ENCODE measurements at regions not wholly inside any gene's neighbourhood (a gene's known extent, or its start where the extent isn't known, plus 50 kb on each side); places are given as distances from the start of the nearest gene placed in this dataset.

GRCh38 chr11:97514446-97514845, 1124.6 kb downstream of the JRKL start:
- 83% methylated on average over 1 of the region's 1 CpG for WGBS (ENCODE audit: insufficient coverage)
- H3K27ac ChIP-seq (ENCODE audit: low read depth in 1 of 2, low read length in 2 of 2), result no peak overlapping the region
- no peaks in the 10 kb centered on the region for H4K20me1 ChIP-seq (ENCODE audit: insufficient read depth, low read length)
- peaks cover 0 to 15% (median 3%) of the 10 kb centered on the region in 7 donors for H3K9me3 Mint-ChIP-seq
- no peaks in the 10 kb centered on the region for H3K4me1 ChIP-seq (ENCODE audit: control insufficient read depth in 1 of 2, insufficient read depth in 2 of 2, low read length in 2 of 2)
- no peaks in the 10 kb centered on the region for H3K36me3 ChIP-seq (replicated peaks in 1 of 2; ENCODE audit: control insufficient read depth in 1 of 2, insufficient read depth in 2 of 2, low read length in 2 of 2)
- H3K4me3 ChIP-seq (replicated peaks in 1 of 3; ENCODE audit: low read depth in 2 of 3, low read length in 3 of 3), result no peak overlapping the region
- intact Hi-C loops (cut with micrococcal nuclease), result no loop called here
- no peak for TF ChIP-seq CTCF (IDR thresholded peaks at IDR 0.05)
- H2AFZ ChIP-seq (ENCODE audit: insufficient read depth, low read depth, low read length, poor library complexity, severe bottlenecking), result no peak overlapping the region
- no peak overlapping the region for H3K9ac ChIP-seq (ENCODE audit: insufficient read depth, low read length, poor library complexity, severe bottlenecking)
- H3K4me2 ChIP-seq (replicated peaks; ENCODE audit: extremely low read depth, low read length, poor library complexity, severe bottlenecking), result no peak overlapping the region
- no peaks in the 10 kb centered on the region for H3K27me3 Mint-ChIP-seq (ENCODE audit: low read depth in 3 of 3)
- no peaks in the 10 kb centered on the region for H3K4me1 Mint-ChIP-seq
- H3K36me3 Mint-ChIP-seq, result no peaks in the 10 kb centered on the region
- H3K9me3 ChIP-seq (replicated peaks in 1 of 2; ENCODE audit: control insufficient read depth in 1 of 2, insufficient read depth in 1 of 2, low read length in 2 of 2), result peaks cover 3 to 8% of the 10 kb centered on the region in 2 donors
- no peak overlapping the region for H3K27ac Mint-ChIP-seq
- no peaks in the 10 kb centered on the region for H3K79me2 ChIP-seq (ENCODE audit: insufficient read depth, low read length)
- DNase-seq, result no peak
- no peak overlapping the region for H3K4me3 Mint-ChIP-seq
- no peaks in the 10 kb centered on the region for H3K27me3 ChIP-seq (ENCODE audit: control insufficient read depth in 2 of 2, insufficient read depth in 2 of 2, low read length in 2 of 2)

- Mint-ChIP-seq H3K27ac (no peak overlapping the region), H3K4me1 (no peaks in the 10 kb centered on the region), H3K36me3 (no peaks in the 10 kb centered on the region), H3K4me3 (no peak overlapping the region), H3K9me3 (peaks cover 2 to 18% (median 8%) of the 10 kb centered on the region in 7 donors), H3K27me3 (ENCODE audit: low read depth in 3 of 3) (no peaks in the 10 kb centered on the region)
- no peaks in the 10 kb centered on the region for H3K36me3 ChIP-seq (replicated peaks in 1 of 2; ENCODE audit: control insufficient read depth in 1 of 2, insufficient read depth in 2 of 2, low read length in 2 of 2)
- H3K9me3 ChIP-seq (replicated peaks in 1 of 2; ENCODE audit: control insufficient read depth in 1 of 2, insufficient read depth in 1 of 2, low read length in 2 of 2), result peaks cover 11 to 15% of the 10 kb centered on the region in 2 donors
- H2AFZ ChIP-seq (ENCODE audit: insufficient read depth, low read depth, low read length, poor library complexity, severe bottlenecking), result no peak overlapping the region
- TF ChIP-seq CTCF (IDR thresholded peaks at IDR 0.05), result no peak
- no peaks in the 10 kb centered on the region for H3K79me2 ChIP-seq (ENCODE audit: insufficient read depth, low read length)
- DNase-seq, result no peak
- no peak overlapping the region for H3K9ac ChIP-seq (ENCODE audit: insufficient read depth, low read length, poor library complexity, severe bottlenecking)
- no peaks in the 10 kb centered on the region for H3K4me1 ChIP-seq (ENCODE audit: control insufficient read depth in 1 of 2, insufficient read depth in 2 of 2, low read length in 2 of 2)
- no peaks in the 10 kb centered on the region for H3K27me3 ChIP-seq (ENCODE audit: control insufficient read depth in 2 of 2, insufficient read depth in 2 of 2, low read length in 2 of 2)
- no peaks in the 10 kb centered on the region for H4K20me1 ChIP-seq (ENCODE audit: insufficient read depth, low read length)
- H3K4me3 ChIP-seq (replicated peaks in 1 of 3; ENCODE audit: low read depth in 2 of 3, low read length in 3 of 3), result no peak overlapping the region
- H3K27ac ChIP-seq (ENCODE audit: low read depth in 1 of 2, low read length in 2 of 2), result no peak overlapping the region
- no CpG with 5 or more reads among the region's 3 CpGs for WGBS (ENCODE audit: insufficient coverage)
- intact Hi-C loops (cut with micrococcal nuclease), result no loop called here
- H3K4me2 ChIP-seq (replicated peaks; ENCODE audit: extremely low read depth, low read length, poor library complexity, severe bottlenecking), result no peak overlapping the region
Measured at GRCh38 chr11:97516688-97517087, 1126.9 kb downstream of the JRKL start.

Data from CD14-positive monocyte (primary cell).